Karpas-422 (cell line): ENCODE measurements at regions not wholly inside any gene's neighbourhood (a gene's known extent, or its start where the extent isn't known, plus 50 kb on each side); places are given as distances from the start of the nearest gene placed in this dataset.
A peak's percentile ranks its signal among the peaks of the same experiment; 100 is the strongest.

ENCODE experiments used
- DNase-seq: peaks from one replicate; pipeline ENCODE4 v3.0.0-alpha.2; 2015
- H2AFZ ChIP-seq: fragments of 200-600 bp; sonication (generic); 2 replicates; pipeline ENCODE4 v1.6.1; 2014; ENCODE audit warnings: antibody characterized with exemption, low read length, mixed read lengths
- H3K27ac ChIP-seq: fragments of 200-600 bp; sonication (generic); 2 replicates; pipeline ENCODE4 v1.5.1; 2014; ENCODE audit warnings: mild to moderate bottlenecking, low read length, moderate library complexity
- H3K27me3 ChIP-seq: fragments of 200-600 bp; sonication (generic); 2 replicates; pipeline ENCODE4 v1.6.1; 2014; ENCODE audit warnings: low read length, mixed read lengths
- H3K36me3 ChIP-seq: fragments of 200-600 bp; sonication (generic); 2 replicates; pipeline ENCODE4 v1.6.1; 2014; ENCODE audit warnings: low read length, mixed read lengths; ENCODE audit not compliant: insufficient read depth
- H3K4me1 ChIP-seq: fragments of 200-600 bp; sonication (generic); 2 replicates; pipeline ENCODE4 v1.6.1; 2014; ENCODE audit warnings: mild to moderate bottlenecking, low read length, mixed read lengths
- H3K4me2 ChIP-seq: fragments of 200-600 bp; sonication (generic); 2 replicates; pipeline ENCODE4 v1.6.1; 2014; ENCODE audit warnings: low read length, low read depth, mild to moderate bottlenecking; ENCODE audit not compliant: poor library complexity, severe bottlenecking
- H3K4me3 ChIP-seq: fragments of 200-600 bp; sonication (generic); 2 replicates; pipeline ENCODE4 v1.5.1; 2014; ENCODE audit warnings: mild to moderate bottlenecking, antibody characterized with exemption, low read length, mixed read lengths
- H3K79me2 ChIP-seq: fragments of 200-600 bp; sonication (generic); 2 replicates; pipeline ENCODE4 v1.6.1; 2014; ENCODE audit warnings: mild to moderate bottlenecking, low read length, mixed read lengths
- H3K9ac ChIP-seq: fragments of 200-600 bp; sonication (generic); 2 replicates; pipeline ENCODE4 v1.6.0; 2014; ENCODE audit warnings: low read length
- H3K9me2 ChIP-seq: fragments of 200-600 bp; sonication (generic), shearing (Covaris generic); replicated peaks from 2 replicates; pipeline ENCODE4 v1.6.0; 2014; ENCODE audit warnings: mild to moderate bottlenecking, low read length, moderate library complexity; ENCODE audit not compliant: insufficient read depth
- H3K9me3 ChIP-seq: fragments of 300-700, 200-600 bp; sonication (generic); 2 replicates; pipeline ENCODE4 v1.6.1; 2014; ENCODE audit warnings: low read length, mixed read lengths
- H4K20me1 ChIP-seq: fragments of 200-600 bp; sonication (generic); 2 replicates; pipeline ENCODE4 v1.6.1; 2014; ENCODE audit warnings: mild to moderate bottlenecking, antibody characterized with exemption, low read length, low read depth; ENCODE audit not compliant: insufficient read depth

DNA sequence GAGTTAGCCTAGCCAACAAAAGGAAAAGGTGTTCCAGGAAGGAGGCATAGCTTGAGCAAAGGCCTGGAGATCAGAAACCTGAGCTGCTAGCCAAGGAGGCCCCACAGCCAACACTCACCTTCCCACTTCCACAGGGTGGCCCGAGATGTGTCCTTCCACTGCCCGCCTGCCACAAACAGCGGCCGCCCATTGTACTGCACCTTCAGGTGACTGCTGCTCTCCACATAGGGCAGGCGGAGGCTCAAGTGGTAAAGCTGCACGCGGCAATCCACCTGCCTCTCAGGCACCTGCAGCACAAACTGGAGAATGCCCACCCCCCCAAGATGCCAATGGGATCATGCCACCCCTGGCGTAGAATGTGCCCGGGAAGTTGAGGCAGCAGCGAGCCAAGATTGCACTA is 111.5 kb downstream of the RMI2 start:
- Histone ChIP-seq H3K27ac (no peak overlapping the region), H2AFZ (no peak overlapping the region)
- DNase-seq = peak; percentile 17

DNA sequence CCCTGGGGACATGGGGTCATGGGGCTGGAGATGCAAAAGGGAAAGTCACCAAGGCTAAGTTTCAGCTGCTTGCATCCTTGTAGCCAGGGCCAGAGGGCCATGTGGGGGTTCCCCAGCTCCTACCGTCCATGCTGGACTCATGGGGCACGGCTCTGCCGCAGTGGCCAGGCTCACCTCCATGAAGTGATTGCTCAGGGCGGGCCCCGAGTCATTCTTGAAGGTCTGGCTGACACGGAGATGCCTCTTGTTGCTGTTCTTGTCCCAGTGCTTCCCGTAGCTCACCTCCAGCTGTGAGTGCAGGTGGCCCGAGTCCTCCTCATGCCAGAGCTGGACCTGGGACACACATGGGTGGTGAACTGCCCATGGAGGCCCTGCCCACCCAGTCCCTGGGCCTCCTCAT is 114.5 kb downstream of the RMI2 start:
- Histone ChIP-seq H3K4me1 (no peaks in the 10 kb centered on the region), H3K9ac (no peak overlapping the region)
- DNase-seq = peak; percentile 39

More for the DNA sequence above, 111.5 kb downstream of the RMI2 start:
- Histone ChIP-seq H3K4me1 (no peaks in the 10 kb centered on the region), H3K4me3 (no peak overlapping the region), H4K20me1 (no peaks in the 10 kb centered on the region), H3K79me2 (no peaks in the 10 kb centered on the region), H3K9me2 (no peaks in the 10 kb centered on the region), H3K4me2 (no peak overlapping the region), H3K9ac (no peak overlapping the region), H3K9me3 (no peaks in the 10 kb centered on the region), H3K36me3 (no peaks in the 10 kb centered on the region), H3K27me3 (no peaks in the 10 kb centered on the region)

DNA sequence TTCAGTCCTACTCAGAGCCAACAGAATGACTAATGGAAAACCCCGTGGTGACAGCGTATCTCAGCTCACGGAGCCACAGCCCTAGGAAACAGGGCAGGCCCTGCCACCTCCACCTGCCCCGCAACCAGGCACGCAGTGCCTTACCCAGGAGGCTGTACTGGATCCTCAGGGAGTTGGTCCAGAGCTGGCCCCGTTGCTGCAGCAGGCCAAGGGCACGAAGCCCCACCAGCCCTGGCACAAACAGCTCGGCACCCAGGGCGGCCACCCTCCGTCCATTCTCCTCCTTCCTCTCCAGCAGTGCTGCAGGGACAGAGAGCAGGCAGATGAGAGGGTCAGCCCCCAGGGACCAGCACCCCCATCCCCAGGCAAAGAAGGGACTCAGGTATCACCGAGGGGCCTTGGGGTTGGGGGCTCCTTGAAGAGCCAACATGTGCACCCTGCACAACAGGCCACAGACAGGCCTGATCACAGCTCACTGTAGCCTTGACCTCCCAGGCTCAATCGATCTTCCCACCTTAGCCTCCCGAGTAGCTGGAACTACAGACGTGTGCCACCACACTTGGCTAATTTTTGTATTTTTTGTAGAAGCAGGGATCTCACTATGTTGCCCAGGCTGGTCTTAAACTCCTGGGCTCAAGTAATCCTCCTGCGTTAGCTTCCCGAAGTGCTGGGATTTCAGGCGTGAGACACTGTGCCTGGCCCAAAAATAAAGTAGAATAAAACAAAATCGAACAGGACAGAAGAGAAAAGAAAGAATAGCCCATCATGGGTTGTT is 115.7 kb downstream of the RMI2 start:
- H3K9me2 ChIP-seq = no peaks in the 10 kb centered on the region
- H3K4me2 ChIP-seq = no peak overlapping the region
- no peaks in the 10 kb centered on the region for H3K9me3 ChIP-seq
- no peak overlapping the region for H3K9ac ChIP-seq
- H2AFZ ChIP-seq = no peak overlapping the region
- no peaks in the 10 kb centered on the region for H3K79me2 ChIP-seq
- no peaks in the 10 kb centered on the region for H4K20me1 ChIP-seq
- no peak for DNase-seq
- no peaks in the 10 kb centered on the region for H3K36me3 ChIP-seq
- no peaks in the 10 kb centered on the region for H3K27me3 ChIP-seq
- no peak overlapping the region for H3K4me3 ChIP-seq
- H3K27ac ChIP-seq = no peak overlapping the region
- H3K4me1 ChIP-seq = no peaks in the 10 kb centered on the region

More for the DNA sequence above, 114.5 kb downstream of the RMI2 start:
- Histone ChIP-seq H2AFZ (no peak overlapping the region), H3K9me3 (no peaks in the 10 kb centered on the region), H3K4me3 (no peak overlapping the region), H3K4me2 (no peak overlapping the region), H3K79me2 (no peaks in the 10 kb centered on the region), H3K27me3 (no peaks in the 10 kb centered on the region), H3K36me3 (no peaks in the 10 kb centered on the region), H3K9me2 (no peaks in the 10 kb centered on the region), H4K20me1 (no peaks in the 10 kb centered on the region), H3K27ac (no peak overlapping the region)

DNA sequence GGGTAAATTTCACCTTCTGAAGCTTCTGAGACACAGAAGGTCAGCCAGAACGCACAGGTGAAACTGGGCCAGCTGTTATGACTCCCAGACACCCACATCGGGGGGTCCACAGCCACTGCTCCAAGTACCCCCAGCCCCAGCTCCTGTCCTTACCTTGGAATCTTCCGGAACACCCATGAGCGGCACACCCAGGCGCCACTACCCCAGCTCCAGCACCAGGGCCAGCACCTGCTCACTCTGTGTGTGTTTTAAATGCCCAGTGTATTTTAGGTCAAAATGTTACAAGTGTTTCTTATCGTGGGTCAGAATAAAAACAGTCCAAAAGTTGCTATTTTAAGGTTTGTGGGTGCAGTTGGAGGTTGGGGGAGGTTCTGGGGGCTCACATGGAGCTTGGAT is 116.3 kb downstream of the RMI2 start:
- Histone ChIP-seq H3K4me1 (no peaks in the 10 kb centered on the region), H3K4me2 (no peak overlapping the region), H4K20me1 (no peaks in the 10 kb centered on the region), H3K27me3 (no peaks in the 10 kb centered on the region), H3K36me3 (no peaks in the 10 kb centered on the region), H2AFZ (no peak overlapping the region), H3K9me3 (no peaks in the 10 kb centered on the region), H3K9me2 (no peaks in the 10 kb centered on the region), H3K79me2 (no peaks in the 10 kb centered on the region), H3K27ac (no peak overlapping the region), H3K9ac (no peak overlapping the region), H3K4me3 (no peak overlapping the region)
- DNase-seq = no peak

DNA sequence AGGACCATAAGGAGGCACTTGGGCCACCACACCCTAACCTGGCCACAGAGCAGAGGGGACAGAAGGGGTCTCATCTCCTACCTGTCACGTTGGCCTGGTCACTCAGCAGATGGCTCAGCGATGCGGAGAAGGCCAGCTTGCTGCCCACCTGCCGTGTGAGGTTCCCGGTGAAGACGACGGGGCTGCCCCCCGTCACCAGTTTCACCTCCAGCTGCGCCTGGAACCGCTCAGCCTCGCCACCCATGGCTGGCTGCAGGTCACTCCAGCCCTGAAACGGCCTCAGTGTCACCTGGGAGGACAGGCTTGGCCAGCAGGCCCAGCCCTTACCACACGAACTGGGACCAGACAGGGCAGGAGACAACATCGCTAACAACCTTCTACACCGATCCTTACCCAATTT is 116.8 kb downstream of the RMI2 start:
- Histone ChIP-seq H3K9me2 (no peaks in the 10 kb centered on the region), H3K36me3 (no peaks in the 10 kb centered on the region), H3K9me3 (no peaks in the 10 kb centered on the region), H2AFZ (no peak overlapping the region), H3K27me3 (no peaks in the 10 kb centered on the region), H3K27ac (no peak overlapping the region), H3K9ac (no peak overlapping the region), H3K4me1 (no peaks in the 10 kb centered on the region), H3K4me3 (no peak overlapping the region), H3K79me2 (no peaks in the 10 kb centered on the region), H3K4me2 (no peak overlapping the region), H4K20me1 (no peaks in the 10 kb centered on the region)
- no peak for DNase-seq

DNA sequence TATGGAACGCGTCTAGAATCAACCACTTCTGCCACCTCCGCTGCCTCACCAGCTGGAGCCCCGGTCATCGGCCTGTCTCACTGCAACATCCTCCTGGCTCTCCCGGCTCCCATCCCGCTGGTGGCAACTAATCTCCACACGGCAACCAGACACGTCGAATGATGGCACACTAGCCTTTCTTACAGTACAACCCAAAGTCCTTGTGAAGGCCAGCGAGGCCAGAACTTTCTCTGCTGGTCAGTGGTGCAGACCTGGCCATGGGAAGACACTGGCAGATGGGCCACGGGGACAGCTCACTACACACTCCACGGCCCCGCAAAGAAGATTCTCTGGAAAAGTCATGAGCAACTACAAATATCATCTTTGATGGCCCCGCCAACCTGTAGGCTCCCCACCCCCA is 117.6 kb downstream of the RMI2 start:
- Histone ChIP-seq H3K9me3 (no peaks in the 10 kb centered on the region), H3K4me3 (no peak overlapping the region), H3K9me2 (no peaks in the 10 kb centered on the region), H3K36me3 (no peaks in the 10 kb centered on the region), H3K9ac (no peak overlapping the region), H3K4me2 (no peak overlapping the region), H2AFZ (no peak overlapping the region), H3K27me3 (no peaks in the 10 kb centered on the region), H4K20me1 (no peaks in the 10 kb centered on the region), H3K27ac (no peak overlapping the region), H3K79me2 (no peaks in the 10 kb centered on the region), H3K4me1 (no peaks in the 10 kb centered on the region)
- no peak for DNase-seq

DNA sequence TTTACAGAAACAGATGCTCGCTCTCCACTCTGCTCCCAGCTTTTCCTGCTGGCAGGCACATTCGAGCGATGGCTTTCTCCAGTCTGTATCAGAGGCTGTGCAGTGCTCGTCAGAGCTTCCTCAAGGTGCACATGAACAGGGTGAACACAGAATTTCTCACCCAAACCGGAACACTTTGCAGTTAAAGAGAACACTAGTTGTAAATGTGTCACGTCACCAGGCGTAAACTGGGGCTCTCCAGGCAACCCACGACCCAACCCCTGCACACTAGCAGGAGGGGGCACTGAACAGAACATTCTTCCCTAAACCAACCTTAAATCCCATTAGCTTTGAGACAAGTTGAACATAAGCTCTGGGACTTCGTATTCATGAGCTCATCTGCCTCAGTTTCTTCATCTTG is 119.0 kb downstream of the RMI2 start:
- Histone ChIP-seq H2AFZ (no peak overlapping the region), H4K20me1 (no peaks in the 10 kb centered on the region), H3K36me3 (no peaks in the 10 kb centered on the region), H3K4me3 (no peak overlapping the region), H3K27ac (no peak overlapping the region), H3K9me2 (no peaks in the 10 kb centered on the region), H3K4me1 (no peaks in the 10 kb centered on the region), H3K9ac (no peak overlapping the region), H3K4me2 (no peak overlapping the region), H3K27me3 (no peaks in the 10 kb centered on the region), H3K79me2 (no peaks in the 10 kb centered on the region), H3K9me3 (no peaks in the 10 kb centered on the region)
- no peak for DNase-seq

DNA sequence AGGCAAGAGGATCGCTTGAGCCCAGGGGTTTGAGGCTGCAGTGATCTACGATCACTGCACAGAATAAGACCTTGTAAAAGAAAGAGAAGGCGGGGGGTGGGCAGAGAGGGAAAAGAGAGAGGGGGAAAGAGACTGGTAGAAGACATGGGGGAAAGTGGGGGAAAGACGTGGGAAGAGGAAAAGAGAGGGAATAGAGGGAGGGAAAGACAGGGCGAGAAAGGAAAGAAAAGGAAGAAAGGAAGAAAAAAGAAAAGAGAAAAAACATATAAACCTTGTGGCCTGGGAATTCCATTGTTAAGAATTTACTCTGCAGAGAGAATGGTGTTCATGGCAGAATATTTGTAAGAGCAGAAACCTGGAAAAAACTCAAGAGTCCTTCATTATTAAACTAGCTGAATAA is 120.4 kb downstream of the RMI2 start:
- no peaks in the 10 kb centered on the region for H3K79me2 ChIP-seq
- H4K20me1 ChIP-seq = no peaks in the 10 kb centered on the region
- DNase-seq = no peak
- H3K4me2 ChIP-seq = no peak overlapping the region
- H3K36me3 ChIP-seq = no peaks in the 10 kb centered on the region
- no peak overlapping the region for H3K27ac ChIP-seq
- no peaks in the 10 kb centered on the region for H3K9me3 ChIP-seq
- no peaks in the 10 kb centered on the region for H3K4me1 ChIP-seq
- H2AFZ ChIP-seq = no peak overlapping the region
- H3K27me3 ChIP-seq = no peaks in the 10 kb centered on the region
- no peak overlapping the region for H3K4me3 ChIP-seq
- H3K9me2 ChIP-seq = no peaks in the 10 kb centered on the region
- H3K9ac ChIP-seq = no peak overlapping the region
